IMR-90 (cell line): ENCODE measurements at regions not wholly inside any gene's neighbourhood (a gene's known extent, or its start where the extent isn't known, plus 50 kb on each side); places are given as distances from the start of the nearest gene placed in this dataset.

Source experiments
- CEBPB ChIP-seq: IDR thresholded peaks from 2 replicates; pipeline ENCODE4 v1.6.1; 2012; ENCODE audit warnings: low read depth, low read length, improper control_type of control experiment
- FOS ChIP-seq: fragments of 150-350 bp; IDR thresholded peaks from 2 replicates; pipeline ENCODE4 v1.6.1; 2016; ENCODE audit warnings: low read depth, low read length
- MAFK ChIP-seq: IDR thresholded peaks from 2 replicates; pipeline ENCODE4 v1.6.1; 2012; ENCODE audit warnings: low read depth, low read length, improper control_type of control experiment
- MAZ ChIP-seq: IDR thresholded peaks from 2 replicates; pipeline ENCODE4 v1.6.1; 2012; ENCODE audit warnings: low read depth, mild to moderate bottlenecking, low read length, improper control_type of control experiment, moderate library complexity, borderline replicate concordance
- POLR2A ChIP-seq: IDR thresholded peaks from 2 replicates; pipeline ENCODE4 v1.6.1; 2012; ENCODE audit warnings: mild to moderate bottlenecking, low read depth, low read length
- RAD21 ChIP-seq: IDR thresholded peaks from 2 replicates; pipeline ENCODE4 v1.6.1; 2012; ENCODE audit warnings: low read length, improper control_type of control experiment
- RFX5 ChIP-seq: IDR thresholded peaks from 2 replicates; pipeline ENCODE4 v1.8.0; 2012; ENCODE audit warnings: low read depth, mild to moderate bottlenecking, low read length, moderate library complexity
- SMC3 ChIP-seq: fragments of 150-350 bp; IDR thresholded peaks from 2 replicates; pipeline ENCODE4 v1.6.1; 2016; ENCODE audit warnings: low read depth, mild to moderate bottlenecking, antibody characterized with exemption, low read length, moderate library complexity
- TF ChIP-seq, protein P1 (sequence below): conservative IDR thresholded peaks from 2 replicates; pipeline ENCODE4 v1.5.1; 2012; ENCODE audit warnings: mild to moderate bottlenecking, low read depth, low read length, improper control_type of control experiment
- TF ChIP-seq, protein P2 (sequence below): fragments of 150-350 bp; IDR thresholded peaks from 2 replicates; pipeline ENCODE4 v1.6.1; 2016; ENCODE audit warnings: low read depth, mild to moderate bottlenecking, low read length, moderate library complexity, borderline replicate concordance

DNA sequence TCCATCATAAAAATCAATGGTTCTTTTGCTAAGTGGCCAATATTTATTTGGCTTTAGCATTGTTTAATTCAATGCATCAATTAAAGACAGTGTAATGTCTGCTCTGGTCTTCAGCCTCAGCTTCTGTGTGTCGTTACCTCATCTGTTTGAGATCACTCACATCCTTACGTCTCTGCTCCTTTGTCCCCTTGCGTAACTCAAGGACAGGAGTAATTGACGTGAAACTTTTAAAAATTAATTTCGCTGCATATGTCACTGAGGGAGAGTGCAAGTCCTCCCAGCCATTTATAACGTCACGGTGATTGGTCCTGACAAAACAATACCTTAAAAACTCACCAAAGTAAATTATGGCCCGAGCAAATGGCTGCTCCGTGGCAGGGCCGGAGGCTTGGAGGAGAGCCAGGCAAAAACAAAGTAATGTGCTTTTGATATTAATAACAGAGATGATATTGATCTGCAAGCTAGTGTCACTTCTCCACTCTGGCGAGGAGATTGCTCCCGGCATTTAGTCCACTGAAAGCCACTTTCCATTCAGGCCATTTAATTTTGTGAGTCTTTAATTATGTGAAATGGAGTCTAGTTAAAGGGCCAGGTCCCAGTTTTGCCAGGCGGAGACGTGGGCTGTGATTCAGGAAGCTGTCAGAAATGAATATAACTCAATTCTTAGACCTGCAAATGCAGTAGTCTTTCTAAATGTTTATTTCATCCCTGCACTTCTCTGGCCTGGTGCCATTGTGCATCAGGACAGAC, 150.9 kb upstream of the POU3F1 start:
- TF ChIP-seq FOS = no peak
- TF ChIP-seq MAZ = no peak
- TF ChIP-seq, protein P1, sequence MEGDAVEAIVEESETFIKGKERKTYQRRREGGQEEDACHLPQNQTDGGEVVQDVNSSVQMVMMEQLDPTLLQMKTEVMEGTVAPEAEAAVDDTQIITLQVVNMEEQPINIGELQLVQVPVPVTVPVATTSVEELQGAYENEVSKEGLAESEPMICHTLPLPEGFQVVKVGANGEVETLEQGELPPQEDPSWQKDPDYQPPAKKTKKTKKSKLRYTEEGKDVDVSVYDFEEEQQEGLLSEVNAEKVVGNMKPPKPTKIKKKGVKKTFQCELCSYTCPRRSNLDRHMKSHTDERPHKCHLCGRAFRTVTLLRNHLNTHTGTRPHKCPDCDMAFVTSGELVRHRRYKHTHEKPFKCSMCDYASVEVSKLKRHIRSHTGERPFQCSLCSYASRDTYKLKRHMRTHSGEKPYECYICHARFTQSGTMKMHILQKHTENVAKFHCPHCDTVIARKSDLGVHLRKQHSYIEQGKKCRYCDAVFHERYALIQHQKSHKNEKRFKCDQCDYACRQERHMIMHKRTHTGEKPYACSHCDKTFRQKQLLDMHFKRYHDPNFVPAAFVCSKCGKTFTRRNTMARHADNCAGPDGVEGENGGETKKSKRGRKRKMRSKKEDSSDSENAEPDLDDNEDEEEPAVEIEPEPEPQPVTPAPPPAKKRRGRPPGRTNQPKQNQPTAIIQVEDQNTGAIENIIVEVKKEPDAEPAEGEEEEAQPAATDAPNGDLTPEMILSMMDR = no peak
- no peak for TF ChIP-seq POLR2A
- no peak for TF ChIP-seq MAFK
- TF ChIP-seq SMC3 = no peak
- TF ChIP-seq RAD21 = no peak
- TF ChIP-seq RFX5 = no peak
- TF ChIP-seq CEBPB = 0 out of 2 replicates have a peak, but pooled peaks have one; percentile 17
- TF ChIP-seq, protein P2, sequence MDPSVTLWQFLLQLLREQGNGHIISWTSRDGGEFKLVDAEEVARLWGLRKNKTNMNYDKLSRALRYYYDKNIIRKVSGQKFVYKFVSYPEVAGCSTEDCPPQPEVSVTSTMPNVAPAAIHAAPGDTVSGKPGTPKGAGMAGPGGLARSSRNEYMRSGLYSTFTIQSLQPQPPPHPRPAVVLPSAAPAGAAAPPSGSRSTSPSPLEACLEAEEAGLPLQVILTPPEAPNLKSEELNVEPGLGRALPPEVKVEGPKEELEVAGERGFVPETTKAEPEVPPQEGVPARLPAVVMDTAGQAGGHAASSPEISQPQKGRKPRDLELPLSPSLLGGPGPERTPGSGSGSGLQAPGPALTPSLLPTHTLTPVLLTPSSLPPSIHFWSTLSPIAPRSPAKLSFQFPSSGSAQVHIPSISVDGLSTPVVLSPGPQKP = no peak
